Thyroid gland (tissue), 4 donors: ENCODE measurements at regions not wholly inside any gene's neighbourhood (a gene's known extent, or its start where the extent isn't known, plus 50 kb on each side); places are given as distances from the start of the nearest gene placed in this dataset.

Source experiments
- DNase-seq, 2 donors: peaks; one replicate each; pipeline ENCODE4 v3.0.0-alpha.2; 2019
- H3K27ac ChIP-seq, 3 donors: fragments of 200-600 bp; sonication (generic); 1 replicate in 2 of 3; 2 replicates in 1 of 3; pipeline ENCODE4 v1.5.1; 2016 to 2019; ENCODE audit warnings: mild to moderate bottlenecking in 1 of 3, moderate library complexity in 1 of 3
- H3K27me3 ChIP-seq: fragments of 200-600 bp; sonication (generic); one replicate; pipeline ENCODE4 v1.5.1; 2019
- H3K36me3 ChIP-seq, 2 donors: fragments of 200-600 bp; sonication (generic); one replicate each; pipeline ENCODE4 v1.5.1; 2016 to 2019
- H3K4me1 ChIP-seq, 2 donors: fragments of 200-600 bp; sonication (generic); one replicate each; pipeline ENCODE4 v1.5.1; 2017 to 2019
- H3K4me3 ChIP-seq, 3 donors: fragments of 200-600 bp; sonication (generic); replicated peaks in 1 of 3; 1 replicate in 2 of 3; 2 replicates in 1 of 3; pipeline ENCODE4 v1.5.1; 2016; ENCODE audit warnings: mild to moderate bottlenecking in 1 of 3
- H3K9me3 ChIP-seq: fragments of 200-600 bp; sonication (generic); one replicate; pipeline ENCODE4 v1.5.1; 2017
- POLR2A ChIP-seq, 2 donors: fragments of 450-650 bp; IDR thresholded peaks; one replicate each; pipeline ENCODE4 v1.6.1; 2017; ENCODE audit warnings: antibody characterized with exemption in 2 of 2, mild to moderate bottlenecking in 2 of 2, moderate library complexity in 1 of 2
- WGBS, 2 donors: methylation state at CpG; one replicate each; pipeline ENCODE4 v1.1.5; 2017; 5-methylcytosine and 5-hydroxymethylcytosine counted together
- intact Hi-C: fragments of 100-400 bp; cut with DNase I; formaldehyde crosslinking; loops from one replicate; pipeline ENCODE4 v1.15.1; 2023
- TF ChIP-seq, protein P1 (sequence below), 6 experiments: fragments of 200-600 bp in 3 of 6; fragments of 450-650 bp in 3 of 6; sonication (generic) in 3 of 6; IDR thresholded peaks; one replicate each; pipeline ENCODE4 v1.5.1; 2016 to 2019; ENCODE audit warnings: antibody characterized with exemption in 6 of 6, mild to moderate bottlenecking in 2 of 6, inconsistent platforms in 1 of 6, moderate library complexity in 1 of 6

- intact Hi-C loops, result no loop called here
- H3K27ac ChIP-seq, result no peak overlapping the region
- WGBS, 2 donors, result 43 to 46% methylated on average over 3 of the region's 3 CpGs
Measured at GRCh38 chr11:25927411-25927953, 404.4 kb upstream of the ANO3 start.

DNA sequence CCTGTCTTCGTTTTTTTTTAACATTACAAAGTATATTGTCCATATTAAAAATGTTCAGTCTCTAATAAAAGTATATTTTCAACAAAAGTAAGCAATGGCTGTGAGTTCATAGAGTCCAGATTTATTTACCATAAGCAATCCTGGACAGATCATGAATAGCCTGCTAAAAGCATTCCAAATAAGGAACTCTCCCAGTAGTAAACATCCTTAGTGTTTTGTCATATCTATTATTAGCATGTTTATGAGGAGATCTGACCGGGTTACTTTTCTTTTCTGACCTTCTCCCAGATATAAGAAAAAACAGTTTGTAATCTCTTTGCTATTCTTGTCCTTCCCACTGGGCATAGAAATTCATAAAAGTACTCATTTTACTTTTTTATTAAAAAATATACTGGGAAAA, 403.9 kb upstream of the ANO3 start:
- intact Hi-C loops, result no loop called here
- Histone ChIP-seq H3K27ac (no peak overlapping the region), H3K4me3 (no peak overlapping the region), H3K4me1 (no peaks in the 10 kb centered on the region), H3K36me3 (no peaks in the 10 kb centered on the region), H3K9me3 (no peaks in the 10 kb centered on the region), H3K27me3 (no peaks in the 10 kb centered on the region)
- whole genome bisulfite sequencing, 2 donors, result 56 to 62% methylated on average over 2 of the region's 2 CpGs
- TF ChIP-seq, protein P1, sequence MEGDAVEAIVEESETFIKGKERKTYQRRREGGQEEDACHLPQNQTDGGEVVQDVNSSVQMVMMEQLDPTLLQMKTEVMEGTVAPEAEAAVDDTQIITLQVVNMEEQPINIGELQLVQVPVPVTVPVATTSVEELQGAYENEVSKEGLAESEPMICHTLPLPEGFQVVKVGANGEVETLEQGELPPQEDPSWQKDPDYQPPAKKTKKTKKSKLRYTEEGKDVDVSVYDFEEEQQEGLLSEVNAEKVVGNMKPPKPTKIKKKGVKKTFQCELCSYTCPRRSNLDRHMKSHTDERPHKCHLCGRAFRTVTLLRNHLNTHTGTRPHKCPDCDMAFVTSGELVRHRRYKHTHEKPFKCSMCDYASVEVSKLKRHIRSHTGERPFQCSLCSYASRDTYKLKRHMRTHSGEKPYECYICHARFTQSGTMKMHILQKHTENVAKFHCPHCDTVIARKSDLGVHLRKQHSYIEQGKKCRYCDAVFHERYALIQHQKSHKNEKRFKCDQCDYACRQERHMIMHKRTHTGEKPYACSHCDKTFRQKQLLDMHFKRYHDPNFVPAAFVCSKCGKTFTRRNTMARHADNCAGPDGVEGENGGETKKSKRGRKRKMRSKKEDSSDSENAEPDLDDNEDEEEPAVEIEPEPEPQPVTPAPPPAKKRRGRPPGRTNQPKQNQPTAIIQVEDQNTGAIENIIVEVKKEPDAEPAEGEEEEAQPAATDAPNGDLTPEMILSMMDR (IDR thresholded peaks at IDR 0.05), result no peak
- no peak for TF ChIP-seq POLR2A (IDR thresholded peaks at IDR 0.05)
- DNase-seq, result no peak

More at GRCh38 chr11:25927411-25927953, 404.4 kb upstream of the ANO3 start:
- DNase-seq, result no peak
- H3K4me3 ChIP-seq, result no peak overlapping the region
- no peaks in the 10 kb centered on the region for H3K9me3 ChIP-seq
- H3K4me1 ChIP-seq, result no peaks in the 10 kb centered on the region
- TF ChIP-seq, protein P1 (IDR thresholded peaks at IDR 0.05), result no peak
- no peak for TF ChIP-seq POLR2A (IDR thresholded peaks at IDR 0.05)
- H3K36me3 ChIP-seq, result no peaks in the 10 kb centered on the region
- H3K27me3 ChIP-seq, result no peaks in the 10 kb centered on the region

- intact Hi-C loops, result no loop called here
Measured at GRCh38 chr11:25938952-25939351, 393.0 kb upstream of the ANO3 start.

GRCh38 chr11:25939691-25940090, 392.2 kb upstream of the ANO3 start:
- H3K36me3 ChIP-seq, result no peaks in the 10 kb centered on the region
- H3K9me3 ChIP-seq, result no peaks in the 10 kb centered on the region
- H3K27me3 ChIP-seq, result no peaks in the 10 kb centered on the region
- no peak overlapping the region for H3K27ac ChIP-seq
- H3K4me1 ChIP-seq, result no peaks in the 10 kb centered on the region
- DNase-seq, result no peak
- TF ChIP-seq, protein P1 (IDR thresholded peaks at IDR 0.05), result no peak
- no peak for TF ChIP-seq POLR2A (IDR thresholded peaks at IDR 0.05)
- 69 to 82% methylated on average over 2 of the region's 2 CpGs for WGBS, 2 donors
- H3K4me3 ChIP-seq, result no peak overlapping the region
- intact Hi-C loops, result no loop called here

More at GRCh38 chr11:25938952-25939351, 393.0 kb upstream of the ANO3 start:
- Histone ChIP-seq H3K4me1 (no peaks in the 10 kb centered on the region), H3K27me3 (no peaks in the 10 kb centered on the region), H3K4me3 (no peak overlapping the region), H3K9me3 (no peaks in the 10 kb centered on the region), H3K36me3 (no peaks in the 10 kb centered on the region), H3K27ac (no peak overlapping the region)
- DNase-seq, result no peak
- 81 to 83% methylated on average over 1 of the region's 1 CpG for WGBS, 2 donors
- TF ChIP-seq, protein P1 (IDR thresholded peaks at IDR 0.05), result no peak
- no peak for TF ChIP-seq POLR2A (IDR thresholded peaks at IDR 0.05)

GRCh38 chr11:25941353-25941752, 390.6 kb upstream of the ANO3 start:
- intact Hi-C loops, result no loop called here
- Histone ChIP-seq H3K27ac (no peak overlapping the region), H3K4me3 (no peak overlapping the region), H3K9me3 (no peaks in the 10 kb centered on the region), H3K4me1 (no peaks in the 10 kb centered on the region), H3K36me3 (no peaks in the 10 kb centered on the region), H3K27me3 (no peaks in the 10 kb centered on the region)
- 76 to 88% methylated on average over 1 of the region's 1 CpG for WGBS, 2 donors
- TF ChIP-seq, protein P1 (IDR thresholded peaks at IDR 0.05), result no peak
- TF ChIP-seq POLR2A (IDR thresholded peaks at IDR 0.05), result no peak
- no peak for DNase-seq
